ENCODE measurements at regions not wholly inside any gene's neighbourhood (a gene's known extent, or its start where the extent isn't known, plus 50 kb on each side); places are given as distances from the start of the nearest gene placed in this dataset.

GRCh38 chr10:9028231-9028630, 973.7 kb downstream of the GATA3 start:
- no peaks in the 10 kb centered on the region for H3K27me3 ChIP-seq

DNA sequence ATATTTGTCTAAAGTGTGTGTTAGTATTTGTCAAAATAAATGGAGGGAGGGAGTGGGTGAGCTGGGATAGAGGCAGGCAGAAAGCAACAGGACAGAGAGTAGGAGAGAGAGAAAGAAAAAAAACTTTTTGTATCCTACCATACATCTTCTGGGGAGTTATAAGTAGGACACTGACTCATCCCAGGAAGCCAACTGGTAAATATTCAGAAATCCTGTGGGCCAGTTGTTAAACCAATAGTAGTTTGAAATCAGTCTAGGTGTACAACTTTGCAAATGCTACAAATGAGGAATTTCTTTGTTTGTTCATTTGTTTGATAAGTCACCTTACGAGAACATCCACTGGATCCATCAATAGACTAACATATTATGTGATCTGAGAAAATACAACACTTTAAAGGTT, 980.9 kb downstream of the GATA3 start:
- H3K4me3 ChIP-seq: no peak overlapping the region
- H3K9me3 ChIP-seq (ENCODE audit: low read depth): no peaks in the 10 kb centered on the region
- no peaks in the 10 kb centered on the region for H3K79me2 ChIP-seq
- no peaks in the 10 kb centered on the region for H3K27me3 ChIP-seq
- no peak overlapping the region for H3K4me2 ChIP-seq
- no peaks in the 10 kb centered on the region for H4K20me1 ChIP-seq (ENCODE audit: insufficient read depth, poor library complexity, severe bottlenecking)
- WGBS (ENCODE audit: low lambda C conversion rate, missing lambda C conversion rate): 82% methylated on average over 1 of the region's 1 CpG
- TF ChIP-seq, protein P1, sequence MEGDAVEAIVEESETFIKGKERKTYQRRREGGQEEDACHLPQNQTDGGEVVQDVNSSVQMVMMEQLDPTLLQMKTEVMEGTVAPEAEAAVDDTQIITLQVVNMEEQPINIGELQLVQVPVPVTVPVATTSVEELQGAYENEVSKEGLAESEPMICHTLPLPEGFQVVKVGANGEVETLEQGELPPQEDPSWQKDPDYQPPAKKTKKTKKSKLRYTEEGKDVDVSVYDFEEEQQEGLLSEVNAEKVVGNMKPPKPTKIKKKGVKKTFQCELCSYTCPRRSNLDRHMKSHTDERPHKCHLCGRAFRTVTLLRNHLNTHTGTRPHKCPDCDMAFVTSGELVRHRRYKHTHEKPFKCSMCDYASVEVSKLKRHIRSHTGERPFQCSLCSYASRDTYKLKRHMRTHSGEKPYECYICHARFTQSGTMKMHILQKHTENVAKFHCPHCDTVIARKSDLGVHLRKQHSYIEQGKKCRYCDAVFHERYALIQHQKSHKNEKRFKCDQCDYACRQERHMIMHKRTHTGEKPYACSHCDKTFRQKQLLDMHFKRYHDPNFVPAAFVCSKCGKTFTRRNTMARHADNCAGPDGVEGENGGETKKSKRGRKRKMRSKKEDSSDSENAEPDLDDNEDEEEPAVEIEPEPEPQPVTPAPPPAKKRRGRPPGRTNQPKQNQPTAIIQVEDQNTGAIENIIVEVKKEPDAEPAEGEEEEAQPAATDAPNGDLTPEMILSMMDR (IDR thresholded peaks at IDR 0.05; ENCODE audit: poor library complexity): no peak
- TF ChIP-seq EZH2 (IDR thresholded peaks at IDR 0.05; ENCODE audit: borderline replicate concordance): no peak
- TF ChIP-seq EZH2phosphoT487 (IDR thresholded peaks at IDR 0.05; ENCODE audit: low read depth, severe bottlenecking, unreplicated experiment): no peak
- no peak overlapping the region for H2AFZ ChIP-seq
- H3K4me1 ChIP-seq (ENCODE audit: insufficient read depth): no peaks in the 10 kb centered on the region
- no peaks in the 10 kb centered on the region for H3K36me3 ChIP-seq (replicated peaks; ENCODE audit: insufficient read depth, low read depth)
- no peaks in the 10 kb centered on the region for H3K9me2 ChIP-seq (replicated peaks; ENCODE audit: insufficient read depth)
- no peak overlapping the region for H3K27ac ChIP-seq
- DNase-seq (ENCODE audit: low spot score): no peak

More at GRCh38 chr10:9028231-9028630, 973.7 kb downstream of the GATA3 start:
- H3K4me1 ChIP-seq (ENCODE audit: insufficient read depth): no peaks in the 10 kb centered on the region
- no peak overlapping the region for H3K27ac ChIP-seq
- no peak for DNase-seq (ENCODE audit: low spot score)
- H3K9me3 ChIP-seq (ENCODE audit: low read depth): no peaks in the 10 kb centered on the region
- H3K9me2 ChIP-seq (replicated peaks; ENCODE audit: insufficient read depth): no peaks in the 10 kb centered on the region
- no peaks in the 10 kb centered on the region for H4K20me1 ChIP-seq (ENCODE audit: insufficient read depth, poor library complexity, severe bottlenecking)
- no peaks in the 10 kb centered on the region for H3K36me3 ChIP-seq (replicated peaks; ENCODE audit: insufficient read depth, low read depth)
- H3K4me2 ChIP-seq: no peak overlapping the region
- H3K79me2 ChIP-seq: no peaks in the 10 kb centered on the region
- H2AFZ ChIP-seq: no peak overlapping the region
- no peak overlapping the region for H3K4me3 ChIP-seq
- TF ChIP-seq EZH2 (IDR thresholded peaks at IDR 0.05; ENCODE audit: borderline replicate concordance) (no peak), EZH2phosphoT487 (IDR thresholded peaks at IDR 0.05; ENCODE audit: low read depth, severe bottlenecking, unreplicated experiment) (no peak)
- TF ChIP-seq, protein P1 (IDR thresholded peaks at IDR 0.05; ENCODE audit: poor library complexity): no peak

GRCh38 chr10:9036711-9037204, 982.3 kb downstream of the GATA3 start:
- Histone ChIP-seq H3K4me3 (no peak overlapping the region), H3K27me3 (no peaks in the 10 kb centered on the region), H2AFZ (no peak overlapping the region), H3K9me2 (replicated peaks; ENCODE audit: insufficient read depth) (no peaks in the 10 kb centered on the region), H3K4me1 (ENCODE audit: insufficient read depth) (no peaks in the 10 kb centered on the region), H3K27ac (no peak overlapping the region), H3K9me3 (ENCODE audit: low read depth) (no peaks in the 10 kb centered on the region), H4K20me1 (ENCODE audit: insufficient read depth, poor library complexity, severe bottlenecking) (no peaks in the 10 kb centered on the region), H3K36me3 (replicated peaks; ENCODE audit: insufficient read depth, low read depth) (no peaks in the 10 kb centered on the region), H3K4me2 (no peak overlapping the region), H3K79me2 (no peaks in the 10 kb centered on the region)
- DNase-seq (ENCODE audit: low spot score): no peak
- TF ChIP-seq EZH2 (IDR thresholded peaks at IDR 0.05; ENCODE audit: borderline replicate concordance) (no peak), EZH2phosphoT487 (IDR thresholded peaks at IDR 0.05; ENCODE audit: low read depth, severe bottlenecking, unreplicated experiment) (no peak)
- TF ChIP-seq, protein P1 (IDR thresholded peaks at IDR 0.05; ENCODE audit: poor library complexity): no peak
- WGBS (ENCODE audit: low lambda C conversion rate, missing lambda C conversion rate): 62% methylated on average over 4 of the region's 4 CpGs
